Breast epithelium (tissue), 4 donors: ENCODE measurements at regions not wholly inside any gene's neighbourhood (a gene's known extent, or its start where the extent isn't known, plus 50 kb on each side); places are given as distances from the start of the nearest gene placed in this dataset.
"Not testable (repeated sequence)": the region's sequence is repeated elsewhere in the genome, so short reads cannot be mapped to it uniquely, and the experiment has no call there.

Experiments used
- DNase-seq, 2 donors: peaks; one replicate each; pipeline ENCODE4 v3.0.0-alpha.2; 2019; ENCODE audit warnings: low spot score in 2 of 2
- H3K27ac ChIP-seq, 2 donors: fragments of 200-600 bp; sonication (generic) in 1 of 2; one replicate each; pipeline ENCODE4 v1.5.1; 2016 to 2019; ENCODE audit warnings: mild to moderate bottlenecking in 1 of 2
- H3K27me3 ChIP-seq, 2 donors: fragments of 200-600 bp; sonication (generic) in 1 of 2; one replicate each; pipeline versions ENCODE4 v1.5.1 to v1.6.0; 2017 to 2019; ENCODE audit warnings: control low read depth in 1 of 2, mild to moderate bottlenecking in 1 of 2
- H3K36me3 ChIP-seq: fragments of 200-600 bp; one replicate; pipeline ENCODE4 v1.5.1; 2019
- H3K4me1 ChIP-seq, 2 donors: fragments of 200-600 bp; sonication (generic); one replicate each; pipeline ENCODE4 v1.5.1; 2016 to 2019; ENCODE audit warnings: control low read depth in 1 of 2
- H3K4me3 ChIP-seq, 3 donors: fragments of 200-600 bp; sonication (generic); 1 replicate in 2 of 3; 2 replicates in 1 of 3; pipeline ENCODE4 v1.5.1; 2016 to 2019; ENCODE audit warnings: mild to moderate bottlenecking in 3 of 3, moderate library complexity in 2 of 3
- H3K9me3 ChIP-seq, 2 donors: fragments of 200-600 bp; sonication (generic) in 1 of 2; one replicate each; pipeline ENCODE4 v1.5.1; 2016 to 2019; ENCODE audit warnings: control low read depth in 1 of 2
- POLR2A ChIP-seq: fragments of 450-650 bp; IDR thresholded peaks from one replicate; pipeline ENCODE4 v1.6.1; 2016; ENCODE audit warnings: antibody characterized with exemption, mild to moderate bottlenecking, moderate library complexity
- POLR2AphosphoS5 ChIP-seq, 3 donors: sonication (generic); formaldehyde crosslinking; IDR thresholded peaks; one replicate each; pipeline ENCODE4 v1.6.1; 2017; ENCODE audit warnings: antibody characterized with exemption in 3 of 3
- intact Hi-C: fragments of 100-400 bp; cut with DNase I; formaldehyde crosslinking; loops from one replicate; pipeline ENCODE4 v1.15.1; 2023; ENCODE audit warnings: low total_unique reads
- TF ChIP-seq, protein P1 (sequence below), 3 donors: fragments of 450-650 bp; IDR thresholded peaks; one replicate each; pipeline ENCODE4 v1.5.1; 2016 to 2017; ENCODE audit warnings: antibody characterized with exemption in 3 of 3, mild to moderate bottlenecking in 3 of 3, moderate library complexity in 3 of 3

DNA sequence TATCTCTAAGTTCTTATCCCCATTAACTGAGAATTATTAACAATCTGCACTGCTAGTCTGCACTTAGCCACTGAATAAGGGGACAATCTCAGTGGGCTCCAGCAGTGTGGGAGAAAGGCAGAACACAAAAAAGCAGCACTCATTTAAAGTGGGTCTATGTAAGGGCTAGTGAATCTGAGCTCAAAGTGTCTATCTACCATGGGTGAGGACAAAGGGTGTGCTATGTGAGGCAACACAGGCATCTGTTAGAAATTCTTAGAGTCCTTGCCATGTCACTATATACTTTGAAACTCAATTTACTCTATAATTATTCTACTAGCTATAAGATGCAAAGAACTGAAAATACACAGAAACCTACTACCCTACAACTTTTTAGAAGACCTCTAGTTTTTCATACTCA is 135.8 kb upstream of the TMEM168 start:
- Histone ChIP-seq H3K4me3 (no peak overlapping the region), H3K27ac (no peak overlapping the region), H3K36me3 (no peaks in the 10 kb centered on the region), H3K4me1 (no peaks in the 10 kb centered on the region), H3K27me3 (no peaks in the 10 kb centered on the region), H3K9me3 (no peaks in the 10 kb centered on the region)
- no peak for DNase-seq
- TF ChIP-seq, protein P1, sequence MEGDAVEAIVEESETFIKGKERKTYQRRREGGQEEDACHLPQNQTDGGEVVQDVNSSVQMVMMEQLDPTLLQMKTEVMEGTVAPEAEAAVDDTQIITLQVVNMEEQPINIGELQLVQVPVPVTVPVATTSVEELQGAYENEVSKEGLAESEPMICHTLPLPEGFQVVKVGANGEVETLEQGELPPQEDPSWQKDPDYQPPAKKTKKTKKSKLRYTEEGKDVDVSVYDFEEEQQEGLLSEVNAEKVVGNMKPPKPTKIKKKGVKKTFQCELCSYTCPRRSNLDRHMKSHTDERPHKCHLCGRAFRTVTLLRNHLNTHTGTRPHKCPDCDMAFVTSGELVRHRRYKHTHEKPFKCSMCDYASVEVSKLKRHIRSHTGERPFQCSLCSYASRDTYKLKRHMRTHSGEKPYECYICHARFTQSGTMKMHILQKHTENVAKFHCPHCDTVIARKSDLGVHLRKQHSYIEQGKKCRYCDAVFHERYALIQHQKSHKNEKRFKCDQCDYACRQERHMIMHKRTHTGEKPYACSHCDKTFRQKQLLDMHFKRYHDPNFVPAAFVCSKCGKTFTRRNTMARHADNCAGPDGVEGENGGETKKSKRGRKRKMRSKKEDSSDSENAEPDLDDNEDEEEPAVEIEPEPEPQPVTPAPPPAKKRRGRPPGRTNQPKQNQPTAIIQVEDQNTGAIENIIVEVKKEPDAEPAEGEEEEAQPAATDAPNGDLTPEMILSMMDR (IDR thresholded peaks at IDR 0.05): no peak
- TF ChIP-seq POLR2A (no peak), POLR2AphosphoS5 (IDR thresholded peaks at IDR 0.05) (no peak)
- intact Hi-C loops: no loop called here

DNA sequence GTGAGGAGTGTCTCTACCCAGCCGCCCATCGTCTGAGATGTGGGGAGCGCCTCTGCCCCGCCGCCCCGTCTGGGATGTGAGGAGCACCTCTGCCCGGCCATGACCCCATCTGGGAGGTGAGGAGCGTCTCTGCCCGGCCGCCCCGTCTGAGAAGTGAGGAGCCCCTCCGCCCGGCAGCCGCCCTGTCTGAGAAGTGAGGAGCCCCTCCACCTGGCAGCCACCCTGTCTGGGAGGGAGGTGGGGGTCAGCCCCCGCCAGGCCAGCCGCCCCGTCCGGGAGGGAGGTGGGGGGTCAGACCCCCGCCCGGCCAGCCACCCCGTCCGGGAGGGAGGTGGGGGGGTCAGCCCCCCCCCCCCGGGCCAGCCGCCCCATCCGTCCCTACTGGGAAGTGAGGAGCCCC is 132.4 kb upstream of the TMEM168 start:
- H3K27ac ChIP-seq, H3K27me3 ChIP-seq, intact Hi-C loops, H3K36me3 ChIP-seq, H3K4me3 ChIP-seq, H3K4me1 ChIP-seq, H3K9me3 ChIP-seq, DNase-seq: not testable (repeated sequence)

DNA sequence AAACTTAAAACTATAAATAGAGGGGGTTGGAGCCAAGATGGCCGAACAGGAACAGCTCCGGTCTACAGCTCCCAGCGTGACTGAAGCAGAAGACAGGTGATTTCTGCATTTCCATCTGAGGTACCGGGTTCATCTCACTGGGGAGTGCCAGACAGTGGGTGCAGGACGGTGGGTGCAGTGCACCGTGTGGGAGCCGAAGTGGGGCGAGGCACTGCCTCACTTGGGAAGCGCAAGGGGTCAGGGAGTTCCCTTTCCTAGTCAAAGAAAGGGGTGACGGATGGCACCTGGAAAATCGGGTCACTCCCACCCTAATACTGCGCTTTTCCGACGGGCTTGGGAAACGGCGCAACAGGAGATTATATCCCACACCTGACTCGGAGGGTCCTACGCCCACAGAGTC is 126.2 kb upstream of the TMEM168 start:
- intact Hi-C loops, H3K27me3 ChIP-seq, DNase-seq, H3K27ac ChIP-seq, H3K9me3 ChIP-seq, H3K4me1 ChIP-seq, H3K4me3 ChIP-seq, H3K36me3 ChIP-seq: not testable (repeated sequence)

DNA sequence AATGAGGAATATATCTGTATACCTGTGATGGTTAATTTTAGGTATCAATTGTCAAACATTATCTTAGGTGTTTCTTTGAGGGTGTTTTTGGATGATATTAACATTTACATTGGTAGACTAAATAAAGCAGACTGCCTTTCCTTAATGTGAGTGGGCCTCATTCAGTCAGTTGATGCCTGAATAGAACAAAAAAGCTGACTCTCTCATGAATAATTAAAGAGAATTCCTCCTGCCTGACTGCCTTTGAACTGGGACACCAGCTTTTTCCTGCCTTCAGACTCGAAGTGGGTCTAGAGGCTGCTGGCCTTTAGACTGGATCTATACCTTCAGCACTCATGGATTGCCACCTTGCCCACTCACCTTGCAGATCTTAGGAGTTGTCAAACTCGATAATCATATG is 117.9 kb upstream of the TMEM168 start:
- intact Hi-C loops: no loop called here
- H3K36me3 ChIP-seq: peaks cover 6% of the 10 kb centered on the region
- H3K27me3 ChIP-seq: no peaks in the 10 kb centered on the region
- no peaks in the 10 kb centered on the region for H3K4me1 ChIP-seq
- no peak for DNase-seq
- H3K9me3 ChIP-seq: peaks cover 3 to 33% of the 10 kb centered on the region in 2 donors
- TF ChIP-seq POLR2AphosphoS5 (IDR thresholded peaks at IDR 0.05) (no peak), POLR2A (no peak)
- TF ChIP-seq, protein P1 (IDR thresholded peaks at IDR 0.05): no peak
- no peak overlapping the region for H3K27ac ChIP-seq
- no peak overlapping the region for H3K4me3 ChIP-seq

DNA sequence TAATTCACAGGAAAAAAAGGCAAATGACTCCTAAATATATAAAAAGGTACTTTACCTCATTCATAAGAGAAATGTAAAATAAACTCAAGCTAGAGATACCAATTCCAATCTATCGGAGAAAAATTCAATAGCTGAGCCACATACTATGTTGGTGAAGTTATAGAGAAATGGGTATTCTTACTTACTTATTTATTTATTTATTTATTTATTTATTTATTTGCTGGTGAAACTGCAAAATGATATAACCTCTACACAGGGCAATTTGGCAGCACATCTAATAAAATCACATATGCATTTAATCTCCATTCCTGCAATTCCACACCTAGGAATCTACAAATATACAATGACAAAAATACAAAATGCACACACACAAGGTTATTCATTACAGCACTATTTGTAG is 117.5 kb upstream of the TMEM168 start:
- TF ChIP-seq POLR2AphosphoS5 (IDR thresholded peaks at IDR 0.05): no peak
- TF ChIP-seq POLR2A: no peak
- TF ChIP-seq, protein P1 (IDR thresholded peaks at IDR 0.05): no peak
- no peaks in the 10 kb centered on the region for H3K4me1 ChIP-seq
- H3K36me3 ChIP-seq: peaks cover 6% of the 10 kb centered on the region
- H3K27me3 ChIP-seq: no peaks in the 10 kb centered on the region
- no peak overlapping the region for H3K27ac ChIP-seq
- no peak overlapping the region for H3K4me3 ChIP-seq
- peaks cover 3 to 33% of the 10 kb centered on the region in 2 donors for H3K9me3 ChIP-seq
- no peak for DNase-seq
- intact Hi-C loops: no loop called here

DNA sequence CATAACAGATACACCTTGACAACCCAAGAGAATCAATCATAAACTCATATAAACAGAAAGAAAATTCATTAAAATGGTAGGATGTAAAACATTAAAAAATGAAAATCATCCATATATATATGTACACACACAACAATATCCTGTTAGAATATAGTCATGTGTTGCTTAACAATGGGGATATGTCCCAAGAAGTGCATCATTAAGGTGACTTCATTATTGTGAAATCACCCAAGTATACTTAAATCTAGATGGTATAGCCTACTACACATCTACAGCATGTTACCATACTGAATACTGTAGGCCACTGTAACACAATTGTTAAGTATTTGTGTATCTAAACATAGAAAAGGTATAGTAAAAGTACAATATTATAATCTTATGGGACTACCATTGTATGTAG is 115.8 kb upstream of the TMEM168 start:
- intact Hi-C loops: no loop called here
- peaks cover 4% of the 10 kb centered on the region for H3K36me3 ChIP-seq
- H3K27me3 ChIP-seq: no peaks in the 10 kb centered on the region
- H3K4me1 ChIP-seq: no peaks in the 10 kb centered on the region
- H3K9me3 ChIP-seq: peaks cover 3 to 25% of the 10 kb centered on the region in 2 donors
- DNase-seq: no peak
- H3K4me3 ChIP-seq: no peak overlapping the region
- TF ChIP-seq, protein P1 (IDR thresholded peaks at IDR 0.05): no peak
- no peak for TF ChIP-seq POLR2A
- TF ChIP-seq POLR2AphosphoS5 (IDR thresholded peaks at IDR 0.05): no peak
- H3K27ac ChIP-seq: no peak overlapping the region
